Mesodermal cell (in vitro differentiated cells): ENCODE measurements at regions not wholly inside any gene's neighbourhood (a gene's known extent, or its start where the extent isn't known, plus 50 kb on each side); places are given as distances from the start of the nearest gene placed in this dataset.

Experiments used
- H3K27ac ChIP-seq: 2 replicates; pipeline ENCODE4 v1.7.0; 2013; ENCODE audit warnings: mild to moderate bottlenecking, low read depth, low read length, moderate library complexity; ENCODE audit not compliant: severe bottlenecking
- H3K36me3 ChIP-seq: 2 replicates; pipeline ENCODE4 v1.7.1; 2013; ENCODE audit warnings: mild to moderate bottlenecking, low read length, moderate library complexity; ENCODE audit not compliant: control insufficient read depth, insufficient read depth
- H3K4me1 ChIP-seq: one replicate; pipeline ENCODE4 v1.7.1; 2013; ENCODE audit warnings: mild to moderate bottlenecking, low read length; ENCODE audit not compliant: insufficient read depth, control insufficient read depth, poor library complexity, severe bottlenecking
- H3K4me3 ChIP-seq: 2 replicates; pipeline ENCODE4 v1.7.0; 2013; ENCODE audit warnings: low read length, control low read depth, mild to moderate bottlenecking; ENCODE audit not compliant: insufficient read depth, poor library complexity, severe bottlenecking; ENCODE audit errors: extremely low read depth
- H3K9me3 ChIP-seq: 2 replicates; pipeline ENCODE4 v1.7.1; 2013; ENCODE audit warnings: mild to moderate bottlenecking, low read length, moderate library complexity; ENCODE audit not compliant: control insufficient read depth
- WGBS, 2 experiments: methylation state at CpG; one replicate each; pipeline ENCODE4 v1.1.5; 2013; ENCODE audit warnings: missing lambda C conversion rate in 2 of 2; ENCODE audit not compliant: insufficient coverage in 2 of 2; 5-methylcytosine and 5-hydroxymethylcytosine counted together

DNA sequence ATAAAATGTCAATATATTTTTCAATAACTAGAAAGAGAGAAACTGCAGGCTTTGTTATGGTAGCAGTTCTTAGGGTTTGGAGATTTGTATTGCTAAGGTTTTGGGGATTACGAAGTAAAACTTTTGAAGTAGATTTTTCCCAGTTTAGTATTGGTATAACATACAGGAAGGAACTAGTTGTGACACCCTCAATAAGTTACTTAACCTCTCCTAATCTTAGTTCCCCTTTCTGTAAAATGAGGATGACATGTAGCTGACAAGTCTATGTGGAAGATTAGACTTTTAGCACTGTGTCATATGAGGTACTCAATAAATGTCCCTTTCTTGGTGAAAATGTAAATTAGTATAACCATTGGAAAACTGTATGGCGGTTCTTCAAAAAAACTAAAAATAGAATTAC, 73.4 kb upstream of the ATG10 start:
- Histone ChIP-seq H3K4me1 (no peaks in the 10 kb centered on the region), H3K36me3 (no peaks in the 10 kb centered on the region), H3K27ac (no peak overlapping the region), H3K4me3 (no peak overlapping the region), H3K9me3 (no peaks in the 10 kb centered on the region)
- WGBS, 2 experiments = no CpG with 5 or more reads among the region's 2 CpGs

DNA sequence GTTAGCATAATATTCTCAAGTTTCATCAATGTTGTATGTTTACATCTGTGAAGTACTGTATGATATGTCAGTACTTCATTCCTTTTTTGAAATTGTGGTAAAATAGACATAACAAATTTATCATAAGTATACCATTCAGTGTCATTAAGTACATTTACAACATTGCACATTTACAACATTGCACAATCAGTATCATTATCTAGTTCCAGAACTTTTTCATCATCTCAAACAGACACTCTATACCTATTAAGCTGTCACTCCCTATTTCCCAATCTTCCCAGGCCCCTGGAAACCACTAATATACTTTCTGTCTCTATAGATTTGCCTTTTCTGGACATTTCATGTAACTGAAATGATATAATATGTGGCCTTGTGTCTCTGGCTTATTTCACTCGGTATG, 75.1 kb upstream of the ATG10 start:
- Histone ChIP-seq H3K4me3 (no peak overlapping the region), H3K36me3 (no peaks in the 10 kb centered on the region), H3K9me3 (peaks cover 4% of the 10 kb centered on the region), H3K4me1 (no peaks in the 10 kb centered on the region), H3K27ac (no peak overlapping the region)
- no CpG with 5 or more reads among the region's 1 CpG for WGBS, 2 experiments

DNA sequence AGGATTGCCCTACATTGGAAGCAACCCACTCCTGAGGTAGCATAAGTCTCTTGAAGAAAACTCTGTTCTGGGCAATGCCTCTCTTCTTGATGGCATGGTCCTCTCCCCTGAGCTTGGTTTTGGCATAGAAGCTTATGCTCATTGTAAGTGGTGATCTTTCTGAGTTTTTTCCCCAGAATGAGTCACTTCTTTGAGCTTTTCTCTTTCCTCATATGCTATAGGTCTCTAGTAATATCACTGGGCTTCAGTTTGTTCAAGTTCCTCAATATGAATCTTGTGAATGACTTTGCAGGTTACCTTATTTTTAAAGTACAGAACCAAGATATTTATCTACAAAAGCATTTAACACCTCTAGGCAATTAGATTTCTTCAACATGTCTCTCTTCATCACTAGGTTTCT, 76.5 kb upstream of the ATG10 start:
- Histone ChIP-seq H3K9me3 (peaks cover 4% of the 10 kb centered on the region), H3K4me3 (no peak overlapping the region), H3K36me3 (no peaks in the 10 kb centered on the region), H3K27ac (no peak overlapping the region), H3K4me1 (no peaks in the 10 kb centered on the region)

DNA sequence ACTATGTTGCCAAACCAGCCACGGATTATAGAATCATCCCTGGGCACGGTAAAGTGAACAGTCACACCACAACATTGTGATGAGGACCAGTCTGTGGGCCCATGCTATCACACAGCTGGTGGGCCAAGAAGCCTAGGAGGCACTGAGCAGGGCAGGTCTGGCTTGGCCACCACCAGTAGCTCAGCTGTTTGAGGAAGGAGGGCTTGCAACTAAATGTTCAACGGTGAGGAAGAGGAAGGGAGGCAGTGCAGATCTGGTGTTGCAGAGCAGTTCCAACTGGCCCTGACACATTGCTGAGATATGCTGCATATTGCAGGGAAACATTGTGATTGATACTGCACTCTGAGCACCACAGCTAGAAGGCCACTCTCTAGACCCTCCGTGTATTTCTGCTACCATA, 77.9 kb upstream of the ATG10 start:
- WGBS, 2 experiments = 58 to 60% methylated on average over 3 of the region's 4 CpGs
- Histone ChIP-seq H3K4me1 (no peaks in the 10 kb centered on the region), H3K4me3 (no peak overlapping the region), H3K9me3 (peaks cover 4% of the 10 kb centered on the region), H3K27ac (no peak overlapping the region), H3K36me3 (no peaks in the 10 kb centered on the region)

DNA sequence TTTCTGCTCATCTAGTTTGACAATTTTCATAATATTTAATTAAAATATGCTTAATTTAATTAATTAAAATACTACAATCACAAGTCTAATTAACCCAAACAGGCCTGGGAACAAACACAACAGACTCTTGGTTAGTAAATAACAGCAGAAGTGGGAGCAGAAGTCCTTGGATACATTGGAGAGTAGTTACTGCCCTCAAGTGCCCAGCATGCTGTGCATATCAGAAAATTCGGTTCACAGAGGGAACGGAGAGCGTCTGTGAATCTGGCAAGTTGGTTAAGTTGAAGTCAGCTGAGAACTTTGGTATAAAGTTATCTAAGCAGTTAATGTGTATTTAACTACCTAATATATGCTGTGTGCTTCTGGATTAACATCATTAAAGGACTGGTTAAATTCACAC, 87.0 kb upstream of the ATG10 start:
- Histone ChIP-seq H3K36me3 (no peaks in the 10 kb centered on the region), H3K27ac (no peak overlapping the region), H3K9me3 (no peaks in the 10 kb centered on the region), H3K4me3 (no peak overlapping the region), H3K4me1 (no peaks in the 10 kb centered on the region)
- 60 to 93% methylated on average over 1 to 3 of the region's 3 CpGs for WGBS, 2 experiments

DNA sequence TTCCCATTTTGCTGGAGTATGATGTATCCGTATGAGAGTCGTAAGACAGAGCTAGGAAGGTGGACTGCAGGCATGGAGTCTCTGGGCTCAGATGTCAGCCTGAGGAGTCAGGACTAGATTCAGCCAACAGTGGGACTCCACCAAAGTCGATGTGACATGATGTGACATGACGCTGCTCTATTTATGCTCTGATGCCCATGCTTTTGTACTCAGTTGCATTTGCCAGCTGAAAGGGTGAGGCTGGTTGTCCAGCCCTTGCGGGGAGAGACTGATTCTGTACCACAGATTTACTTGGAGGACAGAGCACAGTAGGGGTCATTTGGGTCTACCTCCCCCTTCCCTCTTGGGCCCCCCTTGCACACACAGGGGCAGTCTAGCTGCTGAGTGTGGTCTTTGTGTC, 88.5 kb upstream of the ATG10 start:
- no peak overlapping the region for H3K27ac ChIP-seq
- H3K9me3 ChIP-seq = no peaks in the 10 kb centered on the region
- H3K4me3 ChIP-seq = no peak overlapping the region
- H3K4me1 ChIP-seq = no peaks in the 10 kb centered on the region
- no peaks in the 10 kb centered on the region for H3K36me3 ChIP-seq
- 95 to 100% methylated on average over 4 of the region's 5 CpGs for WGBS, 2 experiments

DNA sequence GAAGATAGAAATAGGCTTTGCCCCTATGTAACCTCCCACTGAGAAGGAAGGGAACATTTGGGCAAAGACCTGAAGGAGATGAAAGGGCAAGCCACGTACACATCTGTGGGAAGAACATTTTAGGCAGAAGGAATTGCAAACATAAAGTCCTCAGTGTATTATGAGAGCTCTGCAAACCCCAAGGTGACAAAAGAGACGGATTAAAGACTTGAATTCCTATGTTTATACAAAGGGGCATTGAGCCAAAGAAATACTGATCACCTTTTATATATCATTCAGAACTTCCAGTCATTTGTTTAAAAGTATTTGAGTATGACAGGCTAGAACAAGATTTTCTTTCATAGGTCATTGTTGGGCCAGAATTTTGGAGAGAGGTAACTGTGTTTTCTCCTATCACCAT, 90.2 kb upstream of the ATG10 start:
- no peak overlapping the region for H3K4me3 ChIP-seq
- H3K36me3 ChIP-seq = no peaks in the 10 kb centered on the region
- H3K9me3 ChIP-seq = no peaks in the 10 kb centered on the region
- no peak overlapping the region for H3K27ac ChIP-seq
- no peaks in the 10 kb centered on the region for H3K4me1 ChIP-seq
- 75 to 100% methylated on average over 1 of the region's 2 CpGs for WGBS, 2 experiments

DNA sequence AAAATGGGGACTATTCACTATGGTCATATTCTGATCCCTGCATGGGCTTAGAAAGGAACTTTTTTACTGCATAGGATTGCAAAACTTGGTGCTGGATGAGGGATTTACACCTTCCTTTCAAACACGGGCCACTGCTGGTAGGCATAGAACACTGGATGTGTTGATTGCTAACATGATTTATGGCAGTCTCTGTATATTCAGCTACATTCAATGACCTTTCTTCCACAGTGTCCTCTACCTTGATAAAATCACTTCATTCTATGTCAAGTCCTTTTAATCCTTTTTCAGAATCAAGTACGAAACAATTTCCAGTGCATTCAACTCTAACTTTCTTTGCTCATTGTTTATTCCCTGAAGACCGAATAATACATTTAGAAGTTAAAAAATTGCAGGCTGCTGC, 91.9 kb upstream of the ATG10 start:
- Histone ChIP-seq H3K9me3 (no peaks in the 10 kb centered on the region), H3K4me1 (no peaks in the 10 kb centered on the region)
- 90 to 97% methylated on average over 2 to 3 of the region's 3 CpGs for WGBS, 2 experiments

DNA sequence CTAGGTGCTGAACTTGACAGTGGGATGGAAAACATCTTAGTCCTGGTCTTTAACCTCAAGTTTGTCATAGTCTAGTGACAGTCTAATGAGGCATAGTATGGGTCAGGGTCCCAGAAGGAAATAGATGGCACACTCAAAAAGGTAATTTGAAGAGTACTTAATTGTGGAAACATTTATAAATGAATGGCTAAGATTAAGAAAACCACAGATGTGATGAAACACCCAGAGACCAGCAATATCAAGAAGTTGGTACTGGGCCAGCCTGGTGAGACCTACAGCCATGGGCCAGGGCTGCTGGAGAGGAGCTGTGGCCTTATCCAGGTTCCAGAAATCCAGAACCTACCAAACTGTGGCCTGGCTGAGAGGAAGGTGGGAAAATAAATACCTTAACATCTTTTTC, 93.5 kb upstream of the ATG10 start:
- Histone ChIP-seq H3K27ac (no peak overlapping the region), H3K9me3 (no peaks in the 10 kb centered on the region), H3K4me1 (no peaks in the 10 kb centered on the region), H3K36me3 (no peaks in the 10 kb centered on the region), H3K4me3 (no peak overlapping the region)

More for the DNA sequence above, 91.9 kb upstream of the ATG10 start:
- H3K4me3 ChIP-seq = no peak overlapping the region
- no peaks in the 10 kb centered on the region for H3K36me3 ChIP-seq
- no peak overlapping the region for H3K27ac ChIP-seq

DNA sequence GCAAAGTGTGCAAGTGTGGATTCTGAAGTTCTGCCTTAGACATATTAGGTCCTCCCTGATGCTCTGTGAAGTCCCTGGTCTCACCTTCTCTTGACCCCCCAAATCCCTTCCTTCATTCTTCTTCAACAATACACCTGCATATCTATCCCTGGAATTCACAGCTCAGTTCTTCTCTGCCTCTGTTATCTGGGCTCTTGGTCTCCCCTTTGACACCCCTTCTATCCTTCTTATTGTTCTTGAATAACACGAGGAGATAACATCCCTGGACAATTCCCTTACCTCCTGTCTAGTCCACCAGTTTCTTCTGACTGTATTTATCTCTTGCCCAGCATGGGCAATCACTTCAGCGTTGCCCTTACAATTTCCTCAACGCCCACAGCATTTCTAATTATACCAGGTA, 104.8 kb upstream of the ATG10 start:
- Histone ChIP-seq H3K4me3 (no peak overlapping the region), H3K4me1 (no peaks in the 10 kb centered on the region), H3K9me3 (no peaks in the 10 kb centered on the region), H3K36me3 (no peaks in the 10 kb centered on the region), H3K27ac (no peak overlapping the region)
- WGBS, 2 experiments = 73 to 100% methylated on average over 1 to 3 of the region's 3 CpGs

DNA sequence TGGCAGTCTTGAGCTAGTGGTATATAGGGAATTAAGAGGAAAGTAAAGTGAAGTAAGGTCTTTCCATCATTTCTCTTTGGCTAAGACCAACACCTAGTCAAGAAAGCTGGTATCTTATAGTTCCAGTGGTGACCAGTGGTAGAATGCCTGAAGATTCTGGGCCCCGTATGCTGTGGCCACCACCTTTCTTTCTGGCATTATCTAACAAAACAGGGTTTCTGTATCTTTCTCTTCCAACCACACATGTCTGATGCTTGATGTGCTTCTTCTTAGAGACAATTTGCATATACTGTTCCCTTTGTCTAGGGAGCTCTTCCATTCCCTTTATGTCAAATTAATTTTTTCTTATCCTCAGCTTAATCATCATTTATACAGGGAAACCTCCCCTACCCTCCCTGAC, 109.9 kb upstream of the SSBP2 start:
- no peak overlapping the region for H3K4me3 ChIP-seq
- H3K27ac ChIP-seq = no peak overlapping the region
- no peaks in the 10 kb centered on the region for H3K36me3 ChIP-seq
- H3K9me3 ChIP-seq = no peaks in the 10 kb centered on the region
- peaks cover 7% of the 10 kb centered on the region for H3K4me1 ChIP-seq
- WGBS, 2 experiments = 100% methylated on average over 1 of the region's 1 CpG; no CpG with 5 or more reads in 1 of the 2 experiments

DNA sequence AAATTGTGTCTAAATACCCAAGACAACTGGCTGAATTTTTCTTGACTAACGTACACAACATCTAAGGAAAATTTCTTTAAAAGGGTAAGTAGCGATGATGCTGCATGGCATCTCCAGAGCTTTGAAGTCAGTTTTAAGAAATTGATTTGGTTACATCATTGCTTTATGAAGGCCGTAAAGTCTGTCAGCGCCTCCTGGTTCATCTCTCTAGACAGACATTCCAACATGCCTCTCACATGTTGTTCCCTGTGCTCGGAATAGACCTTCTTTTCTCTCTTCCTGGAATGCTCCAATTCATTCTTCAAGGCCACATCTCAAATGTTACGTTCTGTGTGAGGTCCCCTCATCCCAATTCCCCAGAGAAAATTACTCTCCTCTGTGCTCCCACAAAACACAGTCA, 108.7 kb upstream of the SSBP2 start:
- Histone ChIP-seq H3K27ac (no peak overlapping the region), H3K9me3 (no peaks in the 10 kb centered on the region), H3K4me3 (no peak overlapping the region), H3K4me1 (peaks cover 7% of the 10 kb centered on the region), H3K36me3 (no peaks in the 10 kb centered on the region)
- WGBS, 2 experiments = 94 to 98% methylated on average over 6 of the region's 6 CpGs
